Subcutaneous abdominal adipose tissue (tissue), 5 donors: ENCODE measurements at regions not wholly inside any gene's neighbourhood (a gene's known extent, or its start where the extent isn't known, plus 50 kb on each side); places are given as distances from the start of the nearest gene placed in this dataset.

Experiments
- H3K27ac ChIP-seq: one replicate; pipeline ENCODE4 v1.7.0; 2013; ENCODE audit warnings: low read depth, mild to moderate bottlenecking, inconsistent platforms, low read length, moderate library complexity
- H3K27me3 ChIP-seq, 5 donors: one replicate each; pipeline ENCODE4 v1.7.0; 2013; ENCODE audit warnings: low read length in 5 of 5, inconsistent platforms in 1 of 5; ENCODE audit not compliant: control insufficient read depth in 5 of 5, insufficient read depth in 4 of 5
- H3K36me3 ChIP-seq, 5 donors: one replicate each; pipeline ENCODE4 v1.7.0; 2013; ENCODE audit warnings: low read length in 5 of 5; ENCODE audit not compliant: control insufficient read depth in 5 of 5, insufficient read depth in 5 of 5
- H3K4me1 ChIP-seq, 5 donors: one replicate each; pipeline ENCODE4 v1.7.0; 2013; ENCODE audit warnings: low read length in 5 of 5, mild to moderate bottlenecking in 3 of 5, moderate library complexity in 1 of 5; ENCODE audit not compliant: control insufficient read depth in 5 of 5, insufficient read depth in 5 of 5
- H3K4me3 ChIP-seq, 5 donors: one replicate each; pipeline ENCODE4 v1.7.0; 2013; ENCODE audit warnings: low read length in 5 of 5, low read depth in 1 of 5
- H3K9ac ChIP-seq, 5 donors: one replicate each; pipeline ENCODE4 v1.7.0; 2013; ENCODE audit warnings: low read length in 5 of 5, mild to moderate bottlenecking in 4 of 5, moderate library complexity in 3 of 5
- H3K9me3 ChIP-seq, 5 donors: one replicate each; pipeline ENCODE4 v1.7.0; 2013; ENCODE audit warnings: low read length in 5 of 5; ENCODE audit not compliant: control insufficient read depth in 5 of 5
- donor health status: healthy.
- donor health status: healthy.
- donor health status: healthy.
- donor health status: healthy.
- donor health status: healthy.

DNA sequence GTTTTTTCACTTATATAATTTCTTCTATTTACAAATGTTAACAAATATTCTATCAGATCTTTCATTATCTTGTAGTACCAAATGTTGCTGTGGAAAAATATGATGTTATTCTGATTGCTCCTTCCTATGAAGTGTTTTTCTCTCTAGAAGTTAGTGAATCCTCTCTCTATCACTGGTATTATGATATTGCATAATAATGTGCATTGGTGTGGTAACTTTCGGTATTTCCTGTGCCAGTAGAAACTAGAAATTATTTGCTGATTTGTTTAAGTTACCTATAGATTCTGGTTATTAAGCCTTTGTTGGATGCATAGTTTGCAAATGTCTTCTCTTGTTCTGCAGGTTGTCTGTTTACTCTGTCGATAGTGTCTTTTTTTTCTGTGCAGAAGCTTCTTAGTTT is 342.5 kb downstream of the CENPW start:
- Histone ChIP-seq H3K9me3 (peaks cover 0 to 3% (median 0%) of the 10 kb centered on the region in 5 donors), H3K9ac (no peak overlapping the region), H3K36me3 (no peaks in the 10 kb centered on the region), H3K4me3 (peak overlapping the region in 1 of 5 donors; percentile 35), H3K27ac (no peak overlapping the region), H3K27me3 (no peaks in the 10 kb centered on the region), H3K4me1 (peaks cover 0 to 5% (median 0%) of the 10 kb centered on the region in 5 donors)

DNA sequence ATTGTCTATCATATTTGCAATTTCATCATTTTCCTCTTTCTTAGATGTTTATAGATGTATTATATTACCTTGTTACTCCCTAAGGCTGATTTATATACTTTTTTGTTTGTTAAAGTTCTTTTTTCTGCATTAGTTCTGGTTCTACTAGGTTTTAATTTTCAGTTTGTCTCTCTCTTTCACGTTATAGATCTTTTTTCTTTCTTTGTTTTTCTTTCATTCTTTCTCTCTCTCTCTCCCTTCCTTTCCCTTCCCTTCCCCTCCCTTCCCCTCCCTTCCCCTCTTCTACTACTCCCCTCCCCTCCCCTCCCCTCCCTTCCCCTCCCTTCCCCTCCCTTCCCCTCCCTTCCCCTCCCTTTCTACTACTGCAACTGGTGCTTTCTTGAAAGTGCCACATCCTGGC is 345.3 kb downstream of the CENPW start:
- Histone ChIP-seq H3K27ac (no peak overlapping the region), H3K9ac (no peak overlapping the region)

DNA sequence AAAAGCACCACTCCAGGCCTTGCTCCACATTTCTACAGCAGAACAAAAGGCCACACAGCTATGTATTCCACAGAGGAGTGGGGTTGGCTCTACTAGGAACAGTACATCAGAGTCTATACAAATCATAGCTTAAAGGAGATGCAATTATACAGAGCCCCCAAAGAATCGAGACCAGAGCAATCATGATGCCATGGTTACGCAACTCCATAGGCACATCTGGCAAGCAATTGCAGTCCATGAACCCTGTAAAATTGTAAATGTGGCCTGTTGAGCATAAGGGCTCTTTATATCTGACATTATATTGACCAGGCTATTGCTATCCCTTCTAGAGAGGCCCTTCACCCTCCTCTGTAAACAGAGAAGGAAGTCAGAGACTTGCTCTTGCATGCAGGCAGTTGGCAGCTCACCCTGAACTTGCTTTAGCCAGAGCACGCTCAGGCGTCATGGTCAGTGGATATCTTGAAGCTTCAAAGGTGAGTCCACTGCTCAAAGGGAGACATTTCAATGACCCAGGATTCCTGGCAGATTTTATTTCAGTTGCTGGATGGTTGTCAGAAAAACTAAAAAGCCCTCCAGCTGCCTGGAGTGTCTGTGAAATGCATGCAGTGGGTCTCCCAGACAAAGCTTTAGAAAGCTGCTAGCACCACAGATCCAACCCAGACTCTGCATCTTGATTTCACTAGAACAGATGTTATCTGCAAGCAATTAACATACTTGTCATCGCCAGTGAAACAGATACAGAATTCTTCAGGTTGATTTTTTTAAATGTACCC is 357.2 kb downstream of the CENPW start:
- H3K4me3 ChIP-seq: no peak overlapping the region
- peaks cover 0 to 3% (median under 1%) of the 10 kb centered on the region in 5 donors for H3K9me3 ChIP-seq
- H3K36me3 ChIP-seq: no peaks in the 10 kb centered on the region
- H3K27me3 ChIP-seq: no peaks in the 10 kb centered on the region
- H3K9ac ChIP-seq: no peak overlapping the region
- no peak overlapping the region for H3K27ac ChIP-seq
- peaks cover 0 to 9% (median 0%) of the 10 kb centered on the region in 5 donors for H3K4me1 ChIP-seq

More for the DNA sequence above, 345.3 kb downstream of the CENPW start:
- no peak overlapping the region for H3K4me3 ChIP-seq
- no peaks in the 10 kb centered on the region for H3K36me3 ChIP-seq
- peaks cover 0 to 5% (median 0%) of the 10 kb centered on the region in 5 donors for H3K4me1 ChIP-seq
- no peaks in the 10 kb centered on the region for H3K27me3 ChIP-seq
- H3K9me3 ChIP-seq: peaks cover 0 to 5% (median 0%) of the 10 kb centered on the region in 5 donors

DNA sequence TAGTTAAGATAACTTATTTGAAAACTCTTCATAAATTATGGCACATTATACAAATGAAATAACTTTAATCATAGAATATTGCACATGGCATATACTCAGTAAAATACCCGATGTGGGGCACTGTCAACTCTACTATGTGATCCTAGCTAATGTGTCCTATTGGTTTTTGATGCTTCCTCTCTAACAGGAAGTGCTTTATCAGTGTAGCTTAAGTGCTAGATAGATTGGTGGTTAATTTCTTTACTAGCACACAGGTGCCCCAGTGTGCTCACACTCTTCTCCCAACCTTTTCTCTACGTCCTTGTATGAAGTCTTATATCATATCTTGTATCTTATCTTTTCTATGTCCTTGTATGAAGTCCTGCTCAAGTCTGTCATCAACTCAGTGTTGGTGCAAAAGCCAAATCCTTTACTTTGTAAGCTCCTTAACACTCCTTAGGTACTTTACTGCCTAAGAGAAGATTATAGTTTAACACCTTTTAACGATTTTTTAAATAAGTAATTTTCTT is 358.9 kb downstream of the CENPW start:
- Histone ChIP-seq H3K27ac (no peak overlapping the region), H3K9ac (no peak overlapping the region), H3K27me3 (no peaks in the 10 kb centered on the region), H3K9me3 (no peaks in the 10 kb centered on the region), H3K4me3 (no peak overlapping the region), H3K36me3 (no peaks in the 10 kb centered on the region), H3K4me1 (peaks cover 0 to 9% (median 0%) of the 10 kb centered on the region in 5 donors)

DNA sequence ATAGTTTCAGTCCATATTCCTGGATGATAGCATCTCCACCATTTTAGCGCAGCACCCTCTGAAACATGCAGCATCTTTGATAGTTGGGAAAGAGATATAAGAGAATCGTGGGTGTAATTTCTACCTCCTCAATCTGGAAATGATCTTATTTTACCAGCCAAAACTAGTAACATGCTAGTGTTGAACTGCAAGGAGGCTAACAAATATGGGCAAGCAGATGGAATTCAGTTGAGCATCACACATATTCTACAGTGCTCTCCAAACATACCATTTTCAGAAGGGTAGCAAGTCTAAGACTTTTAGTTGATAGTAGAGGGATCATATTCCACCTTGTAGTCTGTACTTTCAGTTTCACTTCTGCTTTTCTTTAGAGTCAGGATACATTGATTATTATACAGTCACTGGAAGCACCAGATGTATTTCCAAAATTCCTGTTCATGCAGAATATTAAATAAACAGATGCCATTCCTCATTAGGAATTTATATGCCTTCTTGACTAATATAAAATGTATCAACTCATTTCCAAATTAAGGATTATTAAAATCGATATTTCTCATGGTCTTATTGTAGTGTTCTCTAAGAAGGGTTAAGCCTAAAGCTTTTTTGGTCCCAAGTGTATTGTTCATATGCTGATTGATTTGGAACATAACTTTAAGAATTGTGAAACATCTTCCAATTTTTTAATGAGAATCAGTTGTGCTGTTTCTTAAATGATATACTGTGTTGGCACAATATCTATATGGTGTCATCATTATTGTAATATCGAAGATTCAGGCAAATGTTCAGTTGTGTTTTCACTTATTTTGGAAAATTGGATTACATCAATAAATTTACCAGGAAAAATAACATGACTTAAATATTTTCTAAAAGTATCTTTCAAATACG is 362.0 kb downstream of the CENPW start:
- Histone ChIP-seq H3K27ac (no peak overlapping the region), H3K27me3 (no peaks in the 10 kb centered on the region), H3K4me3 (peak overlapping the region in 2 of 5 donors; percentile 26 to 54), H3K4me1 (peaks cover 0 to 9% (median 0%) of the 10 kb centered on the region in 5 donors), H3K9me3 (no peaks in the 10 kb centered on the region), H3K9ac (no peak overlapping the region), H3K36me3 (no peaks in the 10 kb centered on the region)

DNA sequence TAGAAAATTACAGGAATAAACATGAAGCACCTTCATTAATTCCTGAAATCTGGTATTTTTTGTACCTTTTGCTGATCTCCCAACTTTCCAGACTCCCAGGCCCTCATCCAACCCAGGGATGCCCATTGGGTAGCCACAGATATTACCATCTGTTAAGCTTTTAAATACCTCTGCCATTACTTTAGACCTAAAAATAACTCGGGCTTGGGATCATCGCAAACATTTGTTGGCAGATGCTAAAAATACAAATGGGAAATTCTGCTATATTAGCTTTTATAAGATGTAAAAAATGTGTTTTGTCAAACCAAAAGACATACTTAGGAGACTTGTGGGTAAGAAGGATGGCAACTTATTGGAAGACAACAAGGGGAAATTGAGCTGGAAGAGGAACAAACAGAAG is 376.1 kb downstream of the CENPW start:
- Histone ChIP-seq H3K4me3 (no peak overlapping the region), H3K9me3 (no peaks in the 10 kb centered on the region), H3K36me3 (no peaks in the 10 kb centered on the region), H3K4me1 (no peaks in the 10 kb centered on the region), H3K27me3 (no peaks in the 10 kb centered on the region), H3K9ac (no peak overlapping the region), H3K27ac (no peak overlapping the region)

DNA sequence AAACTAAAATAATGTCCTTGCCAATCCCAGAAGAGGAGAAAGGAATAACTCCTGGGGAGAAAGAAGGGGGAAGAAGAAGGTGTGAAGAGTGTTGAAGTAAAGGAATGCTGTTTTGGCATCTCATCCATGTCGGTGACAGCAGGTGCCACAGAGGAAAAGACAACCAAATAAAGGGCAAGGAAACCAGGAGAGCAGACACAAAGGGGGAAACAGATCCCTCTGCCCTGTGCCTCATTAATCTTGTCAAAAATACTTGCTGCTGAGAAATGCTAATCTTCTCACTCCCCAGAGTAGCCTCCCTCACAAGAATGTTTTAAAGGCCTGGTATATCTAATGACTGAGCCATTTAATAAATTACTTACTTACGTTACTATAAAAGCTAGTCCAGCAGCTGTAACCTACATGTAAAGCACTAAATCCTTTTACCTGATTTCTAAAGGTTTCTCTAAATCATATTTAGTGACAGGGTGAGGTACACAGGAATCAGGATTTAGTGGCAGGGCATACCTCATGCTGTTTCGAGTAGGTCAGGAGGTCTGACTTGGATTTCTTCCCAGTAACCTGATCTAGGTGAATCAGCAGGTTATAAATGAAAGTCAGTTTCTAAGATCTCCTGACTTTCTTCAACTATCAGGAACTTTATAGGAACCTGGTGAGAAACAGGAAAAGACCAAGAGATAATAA is 377.1 kb downstream of the CENPW start:
- Histone ChIP-seq H3K27me3 (no peaks in the 10 kb centered on the region), H3K4me3 (no peak overlapping the region), H3K9me3 (no peaks in the 10 kb centered on the region), H3K36me3 (no peaks in the 10 kb centered on the region), H3K27ac (no peak overlapping the region), H3K9ac (no peak overlapping the region), H3K4me1 (no peaks in the 10 kb centered on the region)

DNA sequence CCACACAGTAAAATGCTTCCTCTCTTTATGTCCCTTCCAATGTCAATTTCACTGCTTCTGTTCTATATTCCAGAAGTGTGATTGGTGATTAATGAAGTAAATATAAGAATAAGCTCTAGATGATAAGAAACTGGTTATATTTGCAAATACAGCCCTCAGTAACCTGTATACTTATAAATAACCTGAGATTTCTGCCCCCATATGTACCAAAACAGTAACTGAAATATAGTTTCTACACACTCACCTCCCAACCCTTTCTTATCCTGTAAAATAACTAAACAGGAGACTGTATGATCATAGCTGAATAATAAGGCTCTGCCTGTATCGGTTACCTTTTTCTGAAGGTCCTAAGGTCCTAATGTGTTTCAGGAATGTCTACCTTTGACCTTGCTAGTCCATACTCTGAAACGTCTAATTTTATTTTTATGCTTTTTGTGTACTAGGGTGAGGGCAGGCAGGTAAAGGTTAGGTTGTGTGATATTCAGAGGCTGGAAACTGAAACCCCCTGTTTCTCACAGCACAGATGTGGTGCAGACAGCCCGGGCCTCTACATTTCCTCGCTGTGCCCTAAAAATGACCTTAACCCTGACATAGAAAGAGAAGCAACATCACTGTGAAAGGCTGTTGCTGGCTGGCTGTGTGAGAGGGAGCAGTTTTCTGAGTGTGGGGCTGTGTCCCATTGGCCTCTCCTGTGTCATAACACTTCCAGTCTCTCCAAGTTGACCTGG is 378.8 kb downstream of the CENPW start:
- H3K4me3 ChIP-seq: no peak overlapping the region
- no peaks in the 10 kb centered on the region for H3K27me3 ChIP-seq
- H3K9ac ChIP-seq: no peak overlapping the region
- no peaks in the 10 kb centered on the region for H3K4me1 ChIP-seq
- no peaks in the 10 kb centered on the region for H3K9me3 ChIP-seq
- H3K36me3 ChIP-seq: no peaks in the 10 kb centered on the region
- no peak overlapping the region for H3K27ac ChIP-seq

DNA sequence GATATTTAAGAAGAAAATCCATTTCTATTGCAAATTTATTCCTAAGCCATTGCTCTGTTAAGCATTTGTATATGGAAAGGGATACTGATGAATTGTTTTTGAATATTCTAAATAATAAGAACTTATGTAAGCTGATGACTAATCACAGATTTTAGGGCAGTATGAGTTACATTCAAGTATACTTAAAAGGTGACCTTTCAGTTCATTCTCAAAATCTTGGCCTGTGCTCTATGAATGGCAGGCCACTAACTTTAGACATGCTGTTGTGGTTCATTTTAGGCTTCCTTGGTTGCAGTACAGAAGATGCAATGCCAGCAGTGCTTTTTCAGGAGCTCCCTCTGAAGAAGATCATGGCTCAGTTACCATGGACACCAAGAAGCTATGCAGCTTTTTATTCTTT is 380.4 kb downstream of the CENPW start:
- H3K4me1 ChIP-seq: no peaks in the 10 kb centered on the region
- H3K9me3 ChIP-seq: no peaks in the 10 kb centered on the region
- no peaks in the 10 kb centered on the region for H3K27me3 ChIP-seq
- H3K36me3 ChIP-seq: no peaks in the 10 kb centered on the region
- no peak overlapping the region for H3K4me3 ChIP-seq
- no peak overlapping the region for H3K9ac ChIP-seq
- no peak overlapping the region for H3K27ac ChIP-seq
